ENCODE measurements at regions not wholly inside any gene's neighbourhood (a gene's known extent, or its start where the extent isn't known, plus 50 kb on each side); places are given as distances from the start of the nearest gene placed in this dataset.

- H3K27me3 ChIP-seq (ENCODE audit: control insufficient read depth, insufficient read depth, low read length): no peaks in the 10 kb centered on the region
Observed at GRCh38 chr13:50200569-50200968, 185.3 kb downstream of the KCNRG start.

GRCh38 chr13:50200988-50201387 is 185.7 kb downstream of the KCNRG start:
- no peaks in the 10 kb centered on the region for H3K36me3 ChIP-seq (ENCODE audit: control insufficient read depth, insufficient read depth, low read length)
- H3K27me3 ChIP-seq (ENCODE audit: control insufficient read depth, insufficient read depth, low read length): no peaks in the 10 kb centered on the region
- H3K4me3 ChIP-seq (ENCODE audit: low read depth, low read length): no peak overlapping the region
- no peak for FAIRE-seq
- TF ChIP-seq CTCF (IDR thresholded peaks at IDR 0.05; ENCODE audit: insufficient read depth, low read length, severe bottlenecking): no peak
- peak; percentile 51 for DNase-seq (ENCODE audit: low read depth)

More at GRCh38 chr13:50200569-50200968, 185.3 kb downstream of the KCNRG start:
- no peak for DNase-seq (ENCODE audit: low read depth)
- Histone ChIP-seq H3K4me3 (ENCODE audit: low read depth, low read length) (no peak overlapping the region), H3K36me3 (ENCODE audit: control insufficient read depth, insufficient read depth, low read length) (no peaks in the 10 kb centered on the region)
- TF ChIP-seq CTCF (IDR thresholded peaks at IDR 0.05; ENCODE audit: insufficient read depth, low read length, severe bottlenecking): no peak
- no peak for FAIRE-seq

- DNase-seq (ENCODE audit: low read depth) (no peak), FAIRE-seq (no peak)
- Histone ChIP-seq H3K36me3 (ENCODE audit: control insufficient read depth, insufficient read depth, low read length) (no peaks in the 10 kb centered on the region), H3K27me3 (ENCODE audit: control insufficient read depth, insufficient read depth, low read length) (no peaks in the 10 kb centered on the region), H3K4me3 (ENCODE audit: low read depth, low read length) (no peak overlapping the region)
- no peak for TF ChIP-seq CTCF (IDR thresholded peaks at IDR 0.05; ENCODE audit: insufficient read depth, low read length, severe bottlenecking)
Observed at GRCh38 chr13:50202485-50202884, 187.2 kb downstream of the KCNRG start.

- H3K4me3 ChIP-seq (ENCODE audit: low read depth, low read length): no peak overlapping the region
- no peaks in the 10 kb centered on the region for H3K27me3 ChIP-seq (ENCODE audit: control insufficient read depth, insufficient read depth, low read length)
- TF ChIP-seq CTCF (IDR thresholded peaks at IDR 0.05; ENCODE audit: insufficient read depth, low read length, severe bottlenecking): no peak
- no peak for FAIRE-seq
- no peak for DNase-seq (ENCODE audit: low read depth)
- no peaks in the 10 kb centered on the region for H3K36me3 ChIP-seq (ENCODE audit: control insufficient read depth, insufficient read depth, low read length)
Observed at GRCh38 chr13:50203256-50203941, 188.2 kb downstream of the KCNRG start.

- Histone ChIP-seq H3K4me3 (ENCODE audit: low read depth, low read length) (no peak overlapping the region), H3K27me3 (ENCODE audit: control insufficient read depth, insufficient read depth, low read length) (no peaks in the 10 kb centered on the region), H3K36me3 (ENCODE audit: control insufficient read depth, insufficient read depth, low read length) (no peaks in the 10 kb centered on the region)
- FAIRE-seq (no peak), DNase-seq (ENCODE audit: low read depth) (no peak)
- TF ChIP-seq CTCF (IDR thresholded peaks at IDR 0.05; ENCODE audit: insufficient read depth, low read length, severe bottlenecking): no peak
Observed at GRCh38 chr13:50205581-50205980, 190.3 kb downstream of the KCNRG start.

GRCh38 chr13:50208826-50209335 is 193.6 kb downstream of the KCNRG start:
- DNase-seq (ENCODE audit: low read depth): peak; percentile 33
- H3K27me3 ChIP-seq (ENCODE audit: control insufficient read depth, insufficient read depth, low read length): no peaks in the 10 kb centered on the region
- FAIRE-seq: no peak
- H3K36me3 ChIP-seq (ENCODE audit: control insufficient read depth, insufficient read depth, low read length): no peaks in the 10 kb centered on the region
- no peak overlapping the region for H3K4me3 ChIP-seq (ENCODE audit: low read depth, low read length)
- no peak for TF ChIP-seq CTCF (IDR thresholded peaks at IDR 0.05; ENCODE audit: insufficient read depth, low read length, severe bottlenecking)

Data from bronchial epithelial cell (primary cell).